Right lobe of liver (tissue), 6 donors: ENCODE measurements at regions not wholly inside any gene's neighbourhood (a gene's known extent, or its start where the extent isn't known, plus 50 kb on each side); places are given as distances from the start of the nearest gene placed in this dataset.
"Not testable (repeated sequence)": the region's sequence is repeated elsewhere in the genome, so short reads cannot be mapped to it uniquely, and the experiment has no call there.

Source experiments
- ATAC-seq, 4 donors: fragments of 200-7000 bp; cut with Tn5 transposase; one replicate each; pipeline ENCODE4 v1.9.1; 2020; ENCODE audit warnings: mild to moderate bottlenecking in 4 of 4, moderate library complexity in 4 of 4
- DNase-seq, 3 donors: peaks; one replicate each; pipeline ENCODE4 v3.0.0-alpha.2; 2020
- H3K27ac ChIP-seq, 3 donors: fragments of 200-600 bp; one replicate each; pipeline ENCODE4 v1.8.0; 2022
- H3K27me3 ChIP-seq, 2 donors: fragments of 200-600 bp; one replicate each; pipeline ENCODE4 v1.8.0; 2022
- H3K36me3 ChIP-seq, 4 donors: fragments of 200-600 bp; sonication (generic) in 1 of 4; one replicate each; pipeline versions ENCODE4 v1.5.1 to v1.8.0; 2017 to 2022; ENCODE audit warnings: control low read depth in 1 of 4
- H3K4me1 ChIP-seq, 4 donors: fragments of 200-600 bp; sonication (generic) in 1 of 4; one replicate each; pipeline versions ENCODE4 v1.5.1 to v1.8.0; 2017 to 2022; ENCODE audit warnings: control low read depth in 1 of 4
- H3K4me3 ChIP-seq, 3 donors: fragments of 200-600 bp; one replicate each; pipeline ENCODE4 v1.8.0; 2022
- H3K9me3 ChIP-seq, 4 donors: fragments of 200-600 bp; sonication (generic) in 1 of 4; one replicate each; pipeline versions ENCODE4 v1.5.1 to v1.8.0; 2017 to 2022; ENCODE audit warnings: control low read depth in 1 of 4
- POLR2A ChIP-seq: fragments of 450-650 bp; IDR thresholded peaks from one replicate; pipeline ENCODE4 v1.6.1; 2017; ENCODE audit warnings: antibody characterized with exemption, mild to moderate bottlenecking
- WGBS: methylation state at CpG from one replicate; pipeline ENCODE4 v1.1.6; 2018; ENCODE audit warnings: low coverage, low lambda C conversion rate; ENCODE audit not compliant: insufficient coverage; ENCODE audit errors: missing lambda C conversion rate; 5-methylcytosine and 5-hydroxymethylcytosine counted together
- intact Hi-C, 2 donors: fragments of 100-400 bp; cut with DNase I; formaldehyde crosslinking; loops; one replicate each; pipeline versions ENCODE4 v1.11.2 to v1.14.1; 2022
- TF ChIP-seq, protein P1 (sequence below), 4 donors: fragments of 200-600 bp in 3 of 4; fragments of 450-650 bp in 1 of 4; IDR thresholded peaks; one replicate each; pipeline versions ENCODE4 v1.5.1 to v1.8.0; 2016 to 2022; ENCODE audit warnings: antibody characterized with exemption in 4 of 4, mild to moderate bottlenecking in 2 of 4
- donor health status: DM: no; HTN: yes; CAD: no.
- donor health status: DM: no; HTN: no; CAD: no.
- donor health status: DM: no; HTN: no; CAD: no.
- donor health status: DM: no; HTN: yes; CAD: no.
- donor health status: DM: no; HTN: yes; CAD: no.

DNA sequence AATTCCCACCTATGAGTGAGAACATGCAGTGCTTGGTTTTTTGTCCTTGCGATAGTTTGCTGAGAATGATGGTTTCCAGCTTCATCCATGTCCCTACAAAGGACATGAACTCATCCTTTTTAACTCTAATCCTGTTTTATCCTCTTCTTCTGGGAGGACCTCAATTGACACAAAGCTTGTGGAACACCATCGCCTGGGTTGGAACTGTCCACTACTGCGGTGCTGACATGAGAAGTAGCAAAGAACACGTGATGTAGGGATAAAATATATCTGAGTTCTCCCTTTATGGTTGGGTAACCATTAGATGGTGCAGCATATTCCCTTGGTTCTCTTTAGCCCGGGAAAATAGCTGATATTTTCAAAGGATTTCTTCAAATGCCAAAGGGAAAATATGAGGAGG is 105.3 kb upstream of the TOPAZ1 start:
- 50% methylated on average over 5 of the region's 5 CpGs for WGBS
- no peaks in the 10 kb centered on the region for H3K27me3 ChIP-seq
- ATAC-seq: no peak
- H3K4me3 ChIP-seq: no peak overlapping the region
- H3K4me1 ChIP-seq: no peaks in the 10 kb centered on the region
- H3K9me3 ChIP-seq: no peaks in the 10 kb centered on the region
- intact Hi-C loops: no loop called here
- DNase-seq: no peak
- H3K27ac ChIP-seq: no peak overlapping the region
- H3K36me3 ChIP-seq: no peaks in the 10 kb centered on the region
- TF ChIP-seq POLR2A: no peak
- TF ChIP-seq, protein P1, sequence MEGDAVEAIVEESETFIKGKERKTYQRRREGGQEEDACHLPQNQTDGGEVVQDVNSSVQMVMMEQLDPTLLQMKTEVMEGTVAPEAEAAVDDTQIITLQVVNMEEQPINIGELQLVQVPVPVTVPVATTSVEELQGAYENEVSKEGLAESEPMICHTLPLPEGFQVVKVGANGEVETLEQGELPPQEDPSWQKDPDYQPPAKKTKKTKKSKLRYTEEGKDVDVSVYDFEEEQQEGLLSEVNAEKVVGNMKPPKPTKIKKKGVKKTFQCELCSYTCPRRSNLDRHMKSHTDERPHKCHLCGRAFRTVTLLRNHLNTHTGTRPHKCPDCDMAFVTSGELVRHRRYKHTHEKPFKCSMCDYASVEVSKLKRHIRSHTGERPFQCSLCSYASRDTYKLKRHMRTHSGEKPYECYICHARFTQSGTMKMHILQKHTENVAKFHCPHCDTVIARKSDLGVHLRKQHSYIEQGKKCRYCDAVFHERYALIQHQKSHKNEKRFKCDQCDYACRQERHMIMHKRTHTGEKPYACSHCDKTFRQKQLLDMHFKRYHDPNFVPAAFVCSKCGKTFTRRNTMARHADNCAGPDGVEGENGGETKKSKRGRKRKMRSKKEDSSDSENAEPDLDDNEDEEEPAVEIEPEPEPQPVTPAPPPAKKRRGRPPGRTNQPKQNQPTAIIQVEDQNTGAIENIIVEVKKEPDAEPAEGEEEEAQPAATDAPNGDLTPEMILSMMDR (IDR thresholded peaks at IDR 0.05): no peak

GRCh38 chr3:44146073-44146472 is 95.6 kb upstream of the TOPAZ1 start:
- DNase-seq: no peak
- Histone ChIP-seq H3K4me3 (no peak overlapping the region), H3K36me3 (no peaks in the 10 kb centered on the region), H3K4me1 (no peaks in the 10 kb centered on the region), H3K27ac (no peak overlapping the region), H3K9me3 (no peaks in the 10 kb centered on the region), H3K27me3 (no peaks in the 10 kb centered on the region)
- no peak for TF ChIP-seq POLR2A
- TF ChIP-seq, protein P1 (IDR thresholded peaks at IDR 0.05): no peak
- intact Hi-C loops: no loop called here
- WGBS: 17% methylated on average over 1 of the region's 1 CpG
- no peak for ATAC-seq

- TF ChIP-seq, protein P1 (IDR thresholded peaks at IDR 0.05): no peak
- TF ChIP-seq POLR2A: no peak
- ATAC-seq: no peak
- DNase-seq: no peak
- H3K4me1 ChIP-seq: no peaks in the 10 kb centered on the region
- intact Hi-C loops: no loop called here
- no peaks in the 10 kb centered on the region for H3K36me3 ChIP-seq
- H3K27ac ChIP-seq: no peak overlapping the region
- no CpG with 5 or more reads among the region's 2 CpGs for whole genome bisulfite sequencing
- no peak overlapping the region for H3K4me3 ChIP-seq
- no peaks in the 10 kb centered on the region for H3K9me3 ChIP-seq
- no peaks in the 10 kb centered on the region for H3K27me3 ChIP-seq
Measured at GRCh38 chr3:44159696-44160300, 81.9 kb upstream of the TOPAZ1 start.

- no peaks in the 10 kb centered on the region for H3K36me3 ChIP-seq
- 60% methylated on average over 4 of the region's 4 CpGs for WGBS
- no peaks in the 10 kb centered on the region for H3K4me1 ChIP-seq
- no peaks in the 10 kb centered on the region for H3K9me3 ChIP-seq
- no peaks in the 10 kb centered on the region for H3K27me3 ChIP-seq
- no peak overlapping the region for H3K4me3 ChIP-seq
- DNase-seq (no peak), ATAC-seq (no peak)
- intact Hi-C loops: no loop called here
- no peak for TF ChIP-seq POLR2A
- TF ChIP-seq, protein P1 (IDR thresholded peaks at IDR 0.05): no peak
- H3K27ac ChIP-seq: no peak overlapping the region
Measured at GRCh38 chr3:44160818-44161217, 80.9 kb upstream of the TOPAZ1 start.

- DNase-seq (no peak), ATAC-seq (no peak)
- no peaks in the 10 kb centered on the region for H3K27me3 ChIP-seq
- TF ChIP-seq, protein P1 (IDR thresholded peaks at IDR 0.05): no peak
- H3K36me3 ChIP-seq: no peaks in the 10 kb centered on the region
- intact Hi-C loops: no loop called here
- H3K4me3 ChIP-seq: no peak overlapping the region
- 73% methylated on average over 2 of the region's 4 CpGs for whole genome bisulfite sequencing
- no peaks in the 10 kb centered on the region for H3K4me1 ChIP-seq
- no peaks in the 10 kb centered on the region for H3K9me3 ChIP-seq
- H3K27ac ChIP-seq: no peak overlapping the region
Measured at GRCh38 chr3:44171891-44172290, 69.8 kb upstream of the TOPAZ1 start.

DNA sequence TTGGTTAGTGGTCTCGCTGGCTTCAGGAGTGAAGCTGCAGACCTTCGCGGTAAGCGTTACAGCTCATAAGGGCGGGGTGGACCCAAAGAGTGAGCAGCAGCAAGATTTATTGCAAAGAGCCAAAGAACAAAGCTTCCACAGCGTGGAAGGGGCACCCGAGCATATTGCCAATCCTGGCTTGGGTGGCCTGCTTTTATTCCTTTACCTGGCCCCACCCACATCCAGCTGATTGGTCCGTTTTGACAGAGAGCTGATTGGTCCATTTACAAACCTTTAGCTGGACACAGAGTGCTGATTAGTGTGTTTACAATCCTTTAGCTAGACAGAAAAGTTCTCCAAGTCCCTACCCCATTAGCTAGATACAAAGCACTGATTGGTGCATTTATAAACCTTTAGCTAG is 69.0 kb upstream of the TOPAZ1 start:
- H3K4me1 ChIP-seq, H3K4me3 ChIP-seq, H3K9me3 ChIP-seq, H3K27ac ChIP-seq, intact Hi-C loops, ATAC-seq, H3K36me3 ChIP-seq, DNase-seq, H3K27me3 ChIP-seq: not testable (repeated sequence)
- 57% methylated on average over 1 of the region's 8 CpGs for WGBS
